Pancreas (tissue), 10 donors: ENCODE measurements at regions not wholly inside any gene's neighbourhood (a gene's known extent, or its start where the extent isn't known, plus 50 kb on each side); places are given as distances from the start of the nearest gene placed in this dataset.

Source experiments
- ATAC-seq, 4 donors: fragments of 200-7000 bp; cut with Tn5 transposase; one replicate each; pipeline versions ENCODE4 v1.8.0 to v1.9.1; 2020; ENCODE audit warnings: mild to moderate bottlenecking in 4 of 4, moderate library complexity in 4 of 4
- DNase-seq, 6 donors: peaks; one replicate each; pipeline ENCODE4 v3.0.0-alpha.2; 2020
- FAIRE-seq: peaks from 2 replicates; lab custom pipeline; 2012; peaks lifted over from hg19 to GRCh38; lab: Jason Lieb, UNC
- H3K27ac ChIP-seq, 4 donors: fragments of 200-600 bp; sonication (generic); 1 replicate in 3 of 4; 2 replicates in 1 of 4; pipeline versions ENCODE4 v1.5.0 to v1.8.0; 2020
- H3K27me3 ChIP-seq, 4 donors: fragments of 200-600 bp; one replicate each; pipeline ENCODE4 v1.8.0; 2021
- H3K36me3 ChIP-seq, 3 donors: fragments of 200-600 bp; sonication (generic) in 1 of 3; one replicate each; pipeline versions ENCODE4 v1.5.0 to v1.8.0; 2020 to 2021
- H3K4me1 ChIP-seq, 3 donors: fragments of 200-600 bp; one replicate each; pipeline ENCODE4 v1.8.0; 2021
- H3K4me3 ChIP-seq, 4 donors: fragments of 200-600 bp; sonication (generic) in 2 of 4; one replicate each; pipeline versions ENCODE4 v1.5.0 to v1.8.0; 2020 to 2021
- H3K9me3 ChIP-seq, 4 donors: fragments of 200-600 bp; one replicate each; pipeline ENCODE4 v1.8.0; 2021
- CTCF ChIP-seq, 4 donors: fragments of 200-600 bp; sonication (generic) in 3 of 4; IDR thresholded peaks; one replicate each; pipeline versions ENCODE4 v1.5.0 to v1.8.0; 2021; ENCODE audit warnings: antibody characterized with exemption in 4 of 4
- WGBS, 2 donors: extraction: QIAGEN DNeasy Blood & Tissue Kit; methylation state at CpG; one replicate each; pipeline ENCODE4 v1.1.7; 2013; 5-methylcytosine and 5-hydroxymethylcytosine counted together
- intact Hi-C, 3 donors: fragments of 100-400 bp; cut with DNase I; formaldehyde crosslinking; loops; one replicate each; pipeline versions ENCODE4 v1.11.1 to v1.14.2; 2022
- donor health status: healthy with polysubstance abuse.
- donor health status: DM: no; HTN: no; CAD: no; lungs with moderate emphysema.
- donor health status: DM: no; HTN: no; CAD: no.
- donor health status: control.
- donor health status: control.
- donor health status: Bipolar disorder and iron deficiency.
- donor health status: DM: yes; HTN: yes; CAD: no.
- donor health status: DM: no; HTN: no; CAD: no.
- donor health status: DM: no; HTN: no; CAD: no.
- donor health status: DM: yes; HTN: yes; CAD: no.

DNA sequence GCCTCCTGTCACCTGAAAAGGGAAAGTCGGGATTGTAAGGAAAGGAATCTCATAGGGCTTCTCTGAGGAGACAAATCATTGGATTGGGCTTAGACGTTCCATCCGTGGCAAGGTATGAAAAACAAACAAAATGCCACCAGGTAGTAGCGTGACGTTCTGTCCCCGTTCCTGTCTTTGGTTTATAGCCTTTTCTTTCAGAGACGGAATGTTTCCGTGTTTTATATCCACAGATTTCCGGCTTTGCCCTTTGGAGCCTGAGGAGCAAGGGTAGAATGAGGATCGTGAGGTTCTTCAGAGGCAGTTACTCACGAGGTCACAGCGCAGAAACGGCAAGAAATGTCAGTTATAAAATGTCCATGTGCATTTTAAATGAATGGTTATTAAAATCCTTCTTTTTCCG lies 118.3 kb downstream of the TMEM18 start:
- Histone ChIP-seq H3K27me3 (no peaks in the 10 kb centered on the region), H3K4me3 (no peak overlapping the region), H3K27ac (no peak overlapping the region), H3K36me3 (no peaks in the 10 kb centered on the region), H3K4me1 (no peaks in the 10 kb centered on the region), H3K9me3 (no peaks in the 10 kb centered on the region)
- ATAC-seq (no peak), FAIRE-seq (no peak), DNase-seq (no peak)
- intact Hi-C loops = no loop called here
- TF ChIP-seq CTCF (IDR thresholded peaks at IDR 0.05) = no peak
- whole genome bisulfite sequencing, 2 donors = 62 to 65% methylated on average over 14 of the region's 14 CpGs

- ATAC-seq = peak in 1 of 4 donors; percentile 24
- intact Hi-C loops = no loop called here
Measured at GRCh38 chr2:558302-558642, 118.9 kb downstream of the TMEM18 start.

GRCh38 chr2:557635-558301 lies 119.4 kb downstream of the TMEM18 start:
- WGBS, 2 donors = 76 to 81% methylated on average over 34 of the region's 34 CpGs
- TF ChIP-seq CTCF (IDR thresholded peaks at IDR 0.05) = no peak
- Histone ChIP-seq H3K27me3 (no peaks in the 10 kb centered on the region), H3K9me3 (no peaks in the 10 kb centered on the region), H3K27ac (no peak overlapping the region), H3K36me3 (no peaks in the 10 kb centered on the region), H3K4me3 (peak overlapping the region in 1 of 4 donors; percentile 7), H3K4me1 (no peaks in the 10 kb centered on the region)
- intact Hi-C loops = no loop called here
- FAIRE-seq (no peak), ATAC-seq (peak in 2 of 4 donors; percentile 66 to 87), DNase-seq (no peak)

More at GRCh38 chr2:558302-558642, 118.9 kb downstream of the TMEM18 start:
- Histone ChIP-seq H3K36me3 (no peaks in the 10 kb centered on the region), H3K9me3 (no peaks in the 10 kb centered on the region), H3K4me3 (peak overlapping the region in 1 of 4 donors; percentile 7), H3K27ac (no peak overlapping the region), H3K4me1 (no peaks in the 10 kb centered on the region), H3K27me3 (no peaks in the 10 kb centered on the region)
- TF ChIP-seq CTCF (IDR thresholded peaks at IDR 0.05) = no peak
- DNase-seq (no peak), FAIRE-seq (no peak)
- WGBS, 2 donors = 78 to 80% methylated on average over 16 to 17 of the region's 17 CpGs

GRCh38 chr2:556485-556884 lies 120.7 kb downstream of the TMEM18 start:
- ATAC-seq = no peak
- TF ChIP-seq CTCF (IDR thresholded peaks at IDR 0.05) = no peak
- no peaks in the 10 kb centered on the region for H3K27me3 ChIP-seq
- no peak for DNase-seq
- no peaks in the 10 kb centered on the region for H3K9me3 ChIP-seq
- H3K4me3 ChIP-seq = no peak overlapping the region
- intact Hi-C loops = no loop called here
- H3K27ac ChIP-seq = no peak overlapping the region
- FAIRE-seq = no peak
- no peaks in the 10 kb centered on the region for H3K36me3 ChIP-seq
- WGBS, 2 donors = 57 to 58% methylated on average over 11 of the region's 11 CpGs
- no peaks in the 10 kb centered on the region for H3K4me1 ChIP-seq

- no peak overlapping the region for H3K27ac ChIP-seq
- FAIRE-seq (no peak), ATAC-seq (peak in 1 of 4 donors; percentile 66), DNase-seq (no peak)
- H3K36me3 ChIP-seq = no peaks in the 10 kb centered on the region
- no peak overlapping the region for H3K4me3 ChIP-seq
- intact Hi-C loops = no loop called here
- TF ChIP-seq CTCF (IDR thresholded peaks at IDR 0.05) = no peak
- no peaks in the 10 kb centered on the region for H3K9me3 ChIP-seq
- no peaks in the 10 kb centered on the region for H3K4me1 ChIP-seq
- no peaks in the 10 kb centered on the region for H3K27me3 ChIP-seq
- 38 to 45% methylated on average over 12 of the region's 12 CpGs for WGBS, 2 donors
Measured at GRCh38 chr2:555164-555922, 121.9 kb downstream of the TMEM18 start.
